CD14-positive monocyte (primary cell): ENCODE measurements at regions not wholly inside any gene's neighbourhood (a gene's known extent, or its start where the extent isn't known, plus 50 kb on each side); places are given as distances from the start of the nearest gene placed in this dataset.

Experiments
- DNase-seq, 3 donors: peaks; one replicate each; pipeline ENCODE4 v3.0.0-alpha.2; 2011 to 2022
- H2AFZ ChIP-seq: 2 replicates; pipeline ENCODE4 v1.6.0; 2012; ENCODE audit warnings: mild to moderate bottlenecking, low read depth, low read length, inconsistent platforms; ENCODE audit not compliant: insufficient read depth, poor library complexity, severe bottlenecking
- H3K27ac ChIP-seq, 2 donors: 1 replicate in 1 of 2; 2 replicates in 1 of 2; pipeline ENCODE4 v1.5.1; 2012 to 2013; ENCODE audit warnings: low read length in 2 of 2, control low read depth in 1 of 2, inconsistent platforms in 1 of 2, low read depth in 1 of 2, mild to moderate bottlenecking in 1 of 2
- H3K27me3 ChIP-seq, 2 donors: one replicate each; pipeline versions ENCODE4 v1.6.0 to v1.6.1; 2011 to 2013; ENCODE audit warnings: low read length in 2 of 2; ENCODE audit not compliant: control insufficient read depth in 2 of 2, insufficient read depth in 2 of 2
- H3K36me3 ChIP-seq, 2 donors: replicated peaks in 1 of 2; 1 replicate in 1 of 2; 2 replicates in 1 of 2; pipeline versions ENCODE4 v1.5.1 to v1.6.1; 2012 to 2013; ENCODE audit warnings: low read length in 2 of 2, control low read depth in 1 of 2, inconsistent platforms in 1 of 2, mild to moderate bottlenecking in 1 of 2; ENCODE audit not compliant: insufficient read depth in 2 of 2, control insufficient read depth in 1 of 2
- H3K4me1 ChIP-seq, 2 donors: 1 replicate in 1 of 2; 2 replicates in 1 of 2; pipeline versions ENCODE4 v1.5.1 to v1.6.1; 2012 to 2013; ENCODE audit warnings: low read length in 2 of 2, control low read depth in 1 of 2, inconsistent platforms in 1 of 2, mild to moderate bottlenecking in 1 of 2, moderate library complexity in 1 of 2; ENCODE audit not compliant: insufficient read depth in 2 of 2, control insufficient read depth in 1 of 2
- H3K4me2 ChIP-seq: replicated peaks from 2 replicates; pipeline ENCODE3; 2012; ENCODE audit warnings: low read length, moderate library complexity, mild to moderate bottlenecking; ENCODE audit not compliant: poor library complexity, severe bottlenecking; ENCODE audit errors: extremely low read depth
- H3K4me3 ChIP-seq, 3 experiments: fragments of 200-600 bp in 1 of 3; sonication (generic) in 1 of 3; replicated peaks in 1 of 3; 1 replicate in 2 of 3; 2 replicates in 1 of 3; pipeline ENCODE4 v1.5.1; 2011 to 2013; ENCODE audit warnings: low read length in 3 of 3, mild to moderate bottlenecking in 3 of 3, control low read depth in 2 of 3, low read depth in 2 of 3, inconsistent platforms in 1 of 3, moderate library complexity in 1 of 3
- H3K79me2 ChIP-seq: 2 replicates; pipeline ENCODE4 v1.6.0; 2012; ENCODE audit warnings: mild to moderate bottlenecking, control low read depth, inconsistent platforms, low read length, moderate library complexity; ENCODE audit not compliant: insufficient read depth
- H3K9ac ChIP-seq: 2 replicates; pipeline ENCODE4 v1.6.0; 2017; ENCODE audit warnings: low read length, mild to moderate bottlenecking; ENCODE audit not compliant: insufficient read depth, poor library complexity, severe bottlenecking
- H3K9me3 ChIP-seq, 2 donors: replicated peaks in 1 of 2; 1 replicate in 1 of 2; 2 replicates in 1 of 2; pipeline versions ENCODE4 v1.5.1 to v1.6.1; 2012 to 2013; ENCODE audit warnings: low read length in 2 of 2, control low read depth in 1 of 2; ENCODE audit not compliant: control insufficient read depth in 1 of 2, insufficient read depth in 1 of 2
- H4K20me1 ChIP-seq: 2 replicates; pipeline ENCODE4 v1.6.0; 2012; ENCODE audit warnings: mild to moderate bottlenecking, low read length, control low read depth, moderate library complexity; ENCODE audit not compliant: insufficient read depth
- H3K27ac Mint-ChIP-seq, 7 donors: one replicate each; pipeline ENCODE4 v1.8.0; 2020; ENCODE audit warnings: mild to moderate bottlenecking in 7 of 7, mixed read lengths in 7 of 7, moderate library complexity in 6 of 7, inconsistent platforms in 2 of 7
- H3K27me3 Mint-ChIP-seq, 3 donors: one replicate each; pipeline ENCODE4 v1.8.0; 2021 to 2022; ENCODE audit warnings: low read depth in 3 of 3, mild to moderate bottlenecking in 3 of 3, mixed read lengths in 3 of 3, moderate library complexity in 3 of 3, inconsistent platforms in 1 of 3
- H3K36me3 Mint-ChIP-seq, 2 donors: one replicate each; pipeline ENCODE4 v1.8.0; 2020; ENCODE audit warnings: mixed read lengths in 2 of 2, inconsistent platforms in 1 of 2, mild to moderate bottlenecking in 1 of 2
- H3K4me1 Mint-ChIP-seq: one replicate; pipeline ENCODE4 v1.8.0; 2020; ENCODE audit warnings: mild to moderate bottlenecking, mixed read lengths
- H3K4me3 Mint-ChIP-seq, 2 donors: one replicate each; pipeline ENCODE4 v1.8.0; 2020; ENCODE audit warnings: mild to moderate bottlenecking in 2 of 2, mixed read lengths in 2 of 2, moderate library complexity in 1 of 2
- H3K9me3 Mint-ChIP-seq, 7 donors: one replicate each; pipeline ENCODE4 v1.8.0; 2020 to 2022; ENCODE audit warnings: mixed read lengths in 7 of 7, mild to moderate bottlenecking in 6 of 7, moderate library complexity in 6 of 7, inconsistent platforms in 2 of 7
- CTCF ChIP-seq: fragments of 200-600 bp; IDR thresholded peaks from one replicate; pipeline ENCODE4 v1.8.0; 2022; ENCODE audit warnings: antibody characterized with exemption, mild to moderate bottlenecking
- WGBS: methylation state at CpG from one replicate; pipeline ENCODE4 v1.1.5; 2013; ENCODE audit warnings: missing lambda C conversion rate; ENCODE audit not compliant: insufficient coverage; 5-methylcytosine and 5-hydroxymethylcytosine counted together
- intact Hi-C, 2 donors: fragments of 100-400 bp; cut with micrococcal nuclease; formaldehyde crosslinking; loops; one replicate each; pipeline versions ENCODE4 v1.15.0 to v1.15.1; 2023

GRCh38 chr3:88979760-88980159, 127.7 kb upstream of the EPHA3 start:
- Mint-ChIP-seq H3K4me1 (no peaks in the 10 kb centered on the region), H3K27ac (no peak overlapping the region), H3K36me3 (no peaks in the 10 kb centered on the region), H3K4me3 (no peak overlapping the region), H3K9me3 (peaks cover 0 to 5% (median 1%) of the 10 kb centered on the region in 7 donors), H3K27me3 (no peaks in the 10 kb centered on the region)
- no peak overlapping the region for H3K27ac ChIP-seq
- H3K4me3 ChIP-seq: no peak overlapping the region
- no peak for TF ChIP-seq CTCF
- H3K36me3 ChIP-seq: no peaks in the 10 kb centered on the region
- no peak overlapping the region for H3K9ac ChIP-seq
- 62% methylated on average over 2 of the region's 3 CpGs for WGBS
- H3K27me3 ChIP-seq: no peaks in the 10 kb centered on the region
- DNase-seq: no peak
- H4K20me1 ChIP-seq: no peaks in the 10 kb centered on the region
- H3K4me2 ChIP-seq: no peak overlapping the region
- no peak overlapping the region for H2AFZ ChIP-seq
- intact Hi-C loops: no loop called here
- no peaks in the 10 kb centered on the region for H3K4me1 ChIP-seq
- no peaks in the 10 kb centered on the region for H3K9me3 ChIP-seq
- no peaks in the 10 kb centered on the region for H3K79me2 ChIP-seq

DNA sequence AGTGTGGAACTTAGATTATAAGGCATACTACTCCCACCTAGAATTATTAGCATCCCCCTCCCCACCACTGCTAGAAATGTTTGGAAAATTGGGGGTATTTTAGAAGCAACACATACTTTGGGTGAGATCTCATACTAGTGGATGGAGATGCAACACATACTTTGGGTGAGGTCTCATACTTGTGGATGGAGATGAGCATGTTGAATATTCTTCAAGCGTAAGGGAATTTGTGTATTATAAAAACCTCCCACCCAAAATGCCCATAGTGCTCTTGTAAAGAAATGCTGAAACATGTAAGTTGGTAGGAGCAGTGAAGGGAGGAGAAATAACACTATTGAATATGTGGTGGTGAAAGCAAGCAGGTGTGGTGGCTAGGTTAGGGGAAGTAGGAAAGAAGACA, 124.0 kb upstream of the EPHA3 start:
- no peaks in the 10 kb centered on the region for H3K79me2 ChIP-seq
- H3K4me2 ChIP-seq: no peak overlapping the region
- no peak for DNase-seq
- no peaks in the 10 kb centered on the region for H3K4me1 ChIP-seq
- no peaks in the 10 kb centered on the region for H3K27me3 ChIP-seq
- H3K9ac ChIP-seq: no peak overlapping the region
- H3K4me3 ChIP-seq: no peak overlapping the region
- no peak for TF ChIP-seq CTCF
- H2AFZ ChIP-seq: no peak overlapping the region
- Mint-ChIP-seq H3K9me3 (peaks cover 0 to 6% (median 0%) of the 10 kb centered on the region in 7 donors), H3K27ac (no peak overlapping the region), H3K27me3 (peaks cover 0 to 1% (median 0%) of the 10 kb centered on the region in 3 donors), H3K4me3 (no peak overlapping the region), H3K4me1 (no peaks in the 10 kb centered on the region), H3K36me3 (no peaks in the 10 kb centered on the region)
- H4K20me1 ChIP-seq: no peaks in the 10 kb centered on the region
- H3K9me3 ChIP-seq: no peaks in the 10 kb centered on the region
- no CpG with 5 or more reads among the region's 1 CpG for WGBS
- intact Hi-C loops: no loop called here
- H3K27ac ChIP-seq: no peak overlapping the region
- no peaks in the 10 kb centered on the region for H3K36me3 ChIP-seq
